Hepatic stellate cell (primary cell): ENCODE measurements at regions not wholly inside any gene's neighbourhood (a gene's known extent, or its start where the extent isn't known, plus 50 kb on each side); places are given as distances from the start of the nearest gene placed in this dataset.

Experiments
- DNase-seq: peaks from one replicate; pipeline ENCODE4 v3.0.0; 2011; ENCODE audit warnings: low spot score

- DNase-seq: no peak
Measured at GRCh38 chr13:88601949-88602348, 930.8 kb downstream of the SLITRK5 start.

GRCh38 chr13:88602786-88603777, 931.9 kb downstream of the SLITRK5 start:
- DNase-seq: no peak

GRCh38 chr13:88617176-88617575, 946.0 kb downstream of the SLITRK5 start:
- no peak for DNase-seq

- no peak for DNase-seq
Measured at GRCh38 chr13:88622362-88622973, 951.3 kb downstream of the SLITRK5 start.

GRCh38 chr13:88623150-88623549, 952.0 kb downstream of the SLITRK5 start:
- DNase-seq: no peak

GRCh38 chr13:88627071-88627470, 955.9 kb downstream of the SLITRK5 start:
- DNase-seq: no peak

GRCh38 chr13:88628882-88629281, 957.7 kb downstream of the SLITRK5 start:
- DNase-seq: no peak

- no peak for DNase-seq
Measured at GRCh38 chr13:88637935-88638334, 966.8 kb downstream of the SLITRK5 start.

- DNase-seq: no peak
Measured at GRCh38 chr13:88643233-88643632, 972.1 kb downstream of the SLITRK5 start.

- DNase-seq: no peak
Measured at GRCh38 chr13:88648598-88649373, 977.6 kb downstream of the SLITRK5 start.

- no peak for DNase-seq
Measured at GRCh38 chr13:88649855-88650254, 978.7 kb downstream of the SLITRK5 start.

- DNase-seq: no peak
Measured at GRCh38 chr13:88651531-88651930, 980.4 kb downstream of the SLITRK5 start.

GRCh38 chr13:88656751-88657150, 985.6 kb downstream of the SLITRK5 start:
- no peak for DNase-seq

GRCh38 chr13:88670509-88670908, 999.3 kb downstream of the SLITRK5 start:
- DNase-seq: no peak

GRCh38 chr13:88674841-88675240, 1003.7 kb downstream of the SLITRK5 start:
- no peak for DNase-seq

- DNase-seq: no peak
Measured at GRCh38 chr13:88675347-88675996, 1004.3 kb downstream of the SLITRK5 start.

- no peak for DNase-seq
Measured at GRCh38 chr13:88676016-88676415, 1004.8 kb downstream of the SLITRK5 start.

- no peak for DNase-seq
Measured at GRCh38 chr13:88685459-88685858, 1014.3 kb downstream of the SLITRK5 start.

- no peak for DNase-seq
Measured at GRCh38 chr13:88701551-88701950, 1030.4 kb downstream of the SLITRK5 start.

- no peak for DNase-seq
Measured at GRCh38 chr13:88704600-88705275, 1033.6 kb downstream of the SLITRK5 start.

GRCh38 chr13:88707646-88708045, 1036.5 kb downstream of the SLITRK5 start:
- no peak for DNase-seq
